ENCODE measurements at regions not wholly inside any gene's neighbourhood (a gene's known extent, or its start where the extent isn't known, plus 50 kb on each side); places are given as distances from the start of the nearest gene placed in this dataset.

DNA sequence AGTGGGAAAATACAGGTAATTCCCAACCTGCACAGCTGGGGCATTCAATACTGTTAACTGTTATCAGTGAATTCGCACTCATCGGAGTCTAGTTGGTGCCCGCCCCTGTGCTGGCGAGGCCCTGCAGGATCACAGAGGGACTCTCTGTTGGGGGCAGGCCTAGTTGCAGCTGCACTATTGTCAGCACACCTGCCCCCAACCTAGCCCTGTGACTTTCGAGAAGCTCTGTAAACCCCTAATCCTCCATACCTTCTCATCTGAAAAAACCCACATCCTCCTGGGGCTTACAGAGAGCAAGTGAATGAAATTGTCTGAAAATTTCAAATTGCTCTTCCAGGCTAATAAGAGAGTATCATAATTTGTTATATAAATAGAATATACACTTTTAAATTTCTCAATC lies 132.2 kb upstream of the NUDT4 start:
- intact Hi-C loops (cut with DNase I): loop anchor here (5.0 kb wide), 1 partner anchor 52 kb away; no protein-coding TSS in a partner anchor
- DNase-seq (ENCODE audit: low spot score): no peak

DNA sequence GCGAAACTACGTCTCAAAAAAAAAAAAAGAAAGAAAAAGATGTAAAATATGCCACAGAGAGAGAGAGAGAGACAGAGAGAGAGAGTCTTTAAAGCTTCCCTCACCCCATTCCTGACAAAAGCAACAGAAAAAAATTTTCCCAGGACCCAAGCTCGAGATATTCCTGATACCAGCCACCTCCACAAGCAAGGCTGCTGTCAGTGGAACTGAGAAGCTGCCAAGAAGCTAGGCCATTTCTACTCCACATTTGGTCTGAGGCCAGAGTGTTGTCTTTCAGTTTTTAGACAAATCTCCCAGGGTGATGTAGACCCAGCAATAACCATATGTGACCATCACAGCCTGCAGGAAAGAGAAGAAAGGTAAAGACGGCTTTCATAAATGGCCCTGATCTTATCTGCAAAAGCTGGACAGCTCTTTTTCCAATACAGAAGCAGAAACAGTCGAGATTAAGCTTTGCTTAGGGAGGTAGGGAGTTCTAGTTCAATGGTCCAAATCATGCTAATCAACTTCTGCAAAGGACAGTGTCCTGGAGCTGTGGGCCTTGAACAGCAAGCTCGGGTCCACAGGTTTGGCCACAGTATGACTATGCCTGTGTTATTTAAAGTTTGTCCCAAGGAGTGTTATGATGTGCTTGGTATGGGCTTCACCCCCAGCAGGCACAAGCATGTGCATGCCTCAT lies 130.3 kb upstream of the NUDT4 start:
- no peak for DNase-seq (ENCODE audit: low spot score)
- intact Hi-C loops (cut with DNase I): loop anchor here (5.0 kb wide), 1 partner anchor 50 kb away; no protein-coding TSS in a partner anchor

DNA sequence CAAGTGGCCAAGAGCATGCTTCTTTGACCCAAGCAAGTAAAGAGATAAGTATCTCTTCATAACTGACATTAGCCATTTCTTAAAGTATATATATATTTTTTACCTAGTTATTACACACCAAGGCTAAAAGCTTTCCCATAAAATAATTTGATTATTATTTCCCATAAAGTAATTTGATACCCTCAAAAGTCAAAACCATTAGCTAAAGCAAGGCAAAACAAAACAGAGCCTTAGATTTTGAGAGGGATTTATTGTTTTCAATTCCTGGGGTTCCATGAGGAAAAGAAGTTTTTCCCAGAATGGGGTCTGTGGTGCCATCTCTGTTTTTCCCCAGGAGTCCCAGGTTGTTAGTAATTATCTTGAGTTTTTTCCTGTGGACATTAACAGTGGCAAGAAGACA lies 125.5 kb upstream of the NUDT4 start:
- DNase-seq (ENCODE audit: low spot score): no peak
- intact Hi-C loops (cut with DNase I): no loop called here

DNA sequence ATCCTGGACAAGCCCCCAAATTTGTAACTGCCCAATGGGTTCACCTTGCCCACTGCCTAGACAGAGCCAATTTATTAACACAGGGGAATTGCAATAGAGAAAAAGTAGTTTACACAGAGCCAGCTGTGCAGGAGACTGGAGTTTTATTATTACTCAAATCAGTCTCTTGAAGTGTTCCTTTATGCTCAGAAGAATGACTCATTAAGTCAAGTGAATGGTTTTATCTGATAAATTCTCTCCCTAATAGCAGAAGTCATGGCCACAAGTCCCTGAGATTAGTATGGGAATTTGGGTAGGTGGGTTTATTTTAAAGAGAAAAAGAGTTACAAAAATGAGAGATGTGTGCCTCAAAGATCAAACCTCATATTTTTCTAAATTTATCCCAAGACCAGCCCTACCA lies 122.8 kb upstream of the NUDT4 start:
- intact Hi-C loops (cut with DNase I): no loop called here
- no peak for DNase-seq (ENCODE audit: low spot score)

DNA sequence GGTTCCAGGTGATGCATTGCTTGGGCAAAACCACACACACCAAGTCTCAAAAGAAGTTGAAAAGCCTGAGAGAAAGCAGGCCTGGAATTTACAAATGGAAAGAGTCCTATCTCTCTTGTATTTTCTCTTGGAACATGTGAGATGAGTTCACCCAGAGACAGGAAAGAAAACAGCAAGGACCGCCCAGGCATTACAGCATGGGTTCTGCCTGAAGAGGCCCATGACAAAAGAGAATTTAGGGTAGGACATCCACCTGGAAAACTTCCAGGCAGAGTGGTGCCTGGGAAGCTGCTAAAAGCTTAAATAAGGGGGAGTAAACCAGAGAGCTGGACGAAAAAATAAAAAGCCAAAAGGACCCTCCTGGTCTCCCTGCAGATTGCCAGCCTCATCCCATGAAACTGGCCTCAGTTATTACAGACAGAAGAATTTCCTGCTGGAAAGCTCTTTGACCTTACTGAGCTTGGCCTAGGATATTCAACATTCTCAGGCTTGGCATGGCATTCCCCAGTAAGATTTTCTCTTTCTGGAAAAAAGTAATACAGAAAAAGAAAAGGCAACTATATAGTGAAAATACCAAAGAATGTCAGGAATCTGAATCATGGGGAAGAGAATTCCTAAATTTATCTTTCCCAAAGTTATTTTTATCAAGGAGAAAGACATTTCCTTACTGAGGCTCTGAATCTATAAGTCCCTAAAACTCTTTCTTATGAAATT lies 121.3 kb upstream of the NUDT4 start:
- no peak for DNase-seq (ENCODE audit: low spot score)
- intact Hi-C loops (cut with DNase I): no loop called here

DNA sequence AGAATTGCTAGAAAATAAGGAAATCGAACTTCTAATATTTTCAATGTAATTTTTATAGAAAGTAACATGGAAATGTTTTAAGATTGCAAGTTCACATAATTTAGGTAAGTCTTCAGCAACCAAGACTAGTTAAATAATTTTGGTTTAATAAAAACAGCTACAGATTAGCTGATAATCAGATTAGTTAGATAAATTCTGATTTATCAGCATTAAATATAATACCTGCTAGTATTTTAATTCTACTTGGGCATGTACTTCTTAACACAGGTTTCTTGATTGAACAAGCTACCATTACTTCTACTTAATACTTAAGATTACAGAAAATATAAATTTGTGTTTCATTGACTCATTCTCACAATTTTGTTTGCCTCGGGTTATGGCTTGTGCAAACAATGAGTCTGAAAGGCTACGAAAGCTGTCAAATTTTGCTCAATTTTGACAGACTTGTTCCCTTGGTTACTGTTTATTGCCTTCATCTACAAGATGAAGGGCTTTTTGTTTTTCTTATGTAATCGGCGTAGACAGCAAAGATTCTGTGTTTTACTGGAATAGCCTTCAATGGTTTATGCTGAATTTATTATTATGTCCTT lies 116.1 kb upstream of the NUDT4 start:
- DNase-seq (ENCODE audit: low spot score): no peak
- intact Hi-C loops (cut with DNase I): no loop called here

DNA sequence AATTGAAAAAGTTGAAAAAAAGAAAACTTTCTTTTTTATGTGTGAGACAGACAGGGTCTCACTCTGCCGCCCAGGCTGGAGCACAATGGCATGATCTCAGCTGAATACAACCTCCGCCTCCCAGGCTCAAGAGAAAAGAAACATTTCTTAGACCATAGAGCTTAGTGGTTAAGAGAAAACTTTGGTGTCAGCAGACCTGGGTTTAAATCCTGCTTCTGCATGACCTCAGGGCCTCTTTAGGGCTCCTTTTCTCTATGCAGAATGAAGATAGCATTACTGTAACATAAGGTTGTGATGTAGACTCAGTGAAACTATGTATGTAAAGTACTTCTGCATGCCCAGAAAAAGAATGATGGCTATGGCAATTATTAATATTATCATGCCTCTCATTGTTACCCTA lies 104.7 kb upstream of the NUDT4 start:
- intact Hi-C loops (cut with DNase I): no loop called here
- no peak for DNase-seq (ENCODE audit: low spot score)

DNA sequence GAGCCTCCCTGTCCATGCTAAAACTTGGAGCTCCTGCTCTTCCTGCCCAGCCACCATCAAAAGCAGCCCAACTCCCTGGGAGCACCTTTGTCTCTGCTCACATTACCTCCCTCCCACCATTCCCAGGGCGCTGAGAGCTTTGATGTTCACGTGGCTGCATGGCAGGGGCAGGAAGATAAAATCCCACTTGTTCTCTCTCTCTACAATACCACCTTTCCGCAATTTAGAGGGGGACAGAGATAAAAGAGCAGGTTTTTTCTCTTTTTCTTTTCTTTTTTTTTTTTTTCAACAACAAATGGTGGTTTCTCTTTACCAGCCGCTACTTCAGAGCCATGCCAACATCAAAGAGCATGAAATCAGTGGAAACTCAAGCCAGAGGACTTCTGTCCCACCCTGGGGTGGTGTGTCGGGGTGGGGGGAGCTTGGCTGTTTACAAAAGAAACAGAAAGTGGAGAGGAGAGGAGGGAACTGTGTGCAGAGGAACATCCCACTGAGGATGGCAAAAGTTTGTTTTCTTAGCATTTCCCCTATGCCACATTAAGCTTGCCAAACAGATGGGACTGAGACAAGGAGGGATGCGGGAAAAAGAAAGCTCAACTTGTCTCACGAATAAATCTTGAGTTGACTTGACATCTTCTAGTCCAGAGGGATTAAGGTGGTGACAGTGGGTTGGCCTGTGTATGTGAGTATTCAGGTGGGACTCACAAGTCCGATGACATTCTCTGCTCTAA lies 103.7 kb upstream of the NUDT4 start:
- intact Hi-C loops (cut with DNase I): no loop called here
- DNase-seq (ENCODE audit: low spot score): no peak

DNA sequence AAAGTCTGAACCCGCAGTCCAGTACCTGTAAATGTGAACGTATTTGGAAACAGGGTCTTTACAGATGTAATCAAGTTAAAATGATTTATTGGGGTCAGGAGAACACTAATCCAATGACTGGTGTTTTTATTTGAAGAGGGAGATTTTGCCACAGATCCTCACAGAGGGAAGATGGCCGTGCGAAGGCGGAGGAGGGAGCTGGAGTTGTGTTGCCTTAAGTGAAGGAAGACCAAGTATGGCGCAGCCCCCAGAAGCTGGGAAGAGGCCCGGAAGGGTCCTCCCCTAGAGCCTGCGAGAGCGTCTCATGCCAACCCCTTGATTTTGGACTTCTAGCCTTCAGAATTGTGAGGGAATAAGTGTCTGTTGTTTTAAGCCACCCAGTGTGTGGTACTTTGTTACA lies 102.8 kb upstream of the NUDT4 start:
- intact Hi-C loops (cut with DNase I): no loop called here

DNA sequence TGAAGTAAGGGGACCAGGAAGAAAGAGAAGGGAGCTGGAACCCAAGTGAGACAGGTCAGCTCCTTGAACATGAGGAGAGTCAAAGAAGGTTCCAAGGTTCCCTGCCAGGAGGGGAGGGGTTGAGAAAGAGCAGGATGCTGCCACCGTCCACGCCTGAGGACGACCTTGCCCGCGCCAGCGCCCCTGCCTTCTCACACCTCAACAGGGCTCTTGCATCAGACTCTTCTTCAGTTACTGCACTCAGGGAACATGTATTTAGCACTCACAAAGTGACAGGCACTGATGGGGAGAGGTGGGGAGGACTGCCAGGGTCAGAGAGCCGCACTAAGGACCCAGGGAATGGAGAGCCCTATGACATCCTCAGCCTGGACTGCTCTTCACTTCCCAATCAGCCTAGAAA lies 102.1 kb upstream of the NUDT4 start:
- DNase-seq (ENCODE audit: low spot score): no peak
- intact Hi-C loops (cut with DNase I): no loop called here

More for the DNA sequence above, 102.8 kb upstream of the NUDT4 start:
- no peak for DNase-seq (ENCODE audit: low spot score)

DNA sequence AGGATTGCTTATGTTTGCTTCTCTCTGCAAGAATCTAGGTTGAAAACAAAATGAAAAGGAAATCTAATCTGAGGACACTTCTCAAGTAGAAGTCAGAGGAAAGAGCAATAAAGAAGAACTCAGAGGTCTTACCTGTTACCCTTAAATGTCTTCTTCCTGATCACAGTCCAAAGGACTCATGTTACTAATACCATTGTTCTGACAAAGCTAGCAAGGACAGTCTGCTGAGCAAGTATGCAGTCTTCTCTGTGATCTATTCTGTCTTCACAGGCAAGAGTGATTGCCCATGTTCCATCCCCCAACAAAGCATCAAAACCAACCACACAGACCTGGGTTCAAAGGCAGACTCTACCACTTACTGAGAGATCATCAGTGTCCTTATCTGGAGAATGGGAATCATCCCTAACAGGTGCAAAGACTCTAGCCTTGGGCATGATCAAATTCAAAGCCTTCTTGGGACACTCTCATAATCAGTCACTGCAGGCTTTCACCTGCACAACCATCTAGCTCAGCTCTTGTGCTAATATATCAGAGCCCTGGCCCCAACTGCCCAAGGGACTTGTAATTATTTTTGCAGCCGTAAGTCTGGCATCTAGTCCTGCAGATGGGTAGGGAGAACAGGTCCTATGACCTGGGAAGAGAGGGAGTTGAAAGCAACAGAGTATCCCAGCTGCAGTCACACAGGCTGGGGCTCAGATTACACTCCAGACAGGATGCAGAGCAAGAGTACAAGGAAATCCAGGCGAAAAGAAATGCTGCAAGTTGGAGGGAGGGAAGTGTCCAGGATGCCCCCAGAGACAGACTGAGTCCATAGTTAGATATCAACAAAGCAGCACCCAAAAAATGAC lies 97.9 kb upstream of the NUDT4 start:
- intact Hi-C loops (cut with DNase I): no loop called here
- DNase-seq (ENCODE audit: low spot score): no peak

DNA sequence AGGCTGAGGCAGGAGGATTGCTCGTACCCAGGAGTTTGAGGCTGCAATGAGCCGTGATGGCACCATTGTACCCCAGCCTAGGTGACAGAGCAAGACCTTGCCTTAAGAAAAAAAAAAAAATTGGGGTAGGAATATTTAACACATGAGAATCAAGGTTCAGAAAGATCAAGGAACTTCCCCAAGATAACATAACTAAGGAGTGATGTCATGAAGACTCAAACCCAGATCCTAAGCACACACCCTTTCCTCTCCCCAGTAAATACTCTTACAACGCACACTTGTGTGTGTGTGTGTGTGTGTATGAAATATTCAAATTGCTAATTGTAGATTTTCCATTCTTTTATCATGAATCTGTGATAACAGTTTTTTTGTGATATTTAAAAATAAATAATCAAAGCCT lies 90.6 kb upstream of the NUDT4 start:
- DNase-seq (ENCODE audit: low spot score): no peak
- intact Hi-C loops (cut with DNase I): no loop called here

DNA sequence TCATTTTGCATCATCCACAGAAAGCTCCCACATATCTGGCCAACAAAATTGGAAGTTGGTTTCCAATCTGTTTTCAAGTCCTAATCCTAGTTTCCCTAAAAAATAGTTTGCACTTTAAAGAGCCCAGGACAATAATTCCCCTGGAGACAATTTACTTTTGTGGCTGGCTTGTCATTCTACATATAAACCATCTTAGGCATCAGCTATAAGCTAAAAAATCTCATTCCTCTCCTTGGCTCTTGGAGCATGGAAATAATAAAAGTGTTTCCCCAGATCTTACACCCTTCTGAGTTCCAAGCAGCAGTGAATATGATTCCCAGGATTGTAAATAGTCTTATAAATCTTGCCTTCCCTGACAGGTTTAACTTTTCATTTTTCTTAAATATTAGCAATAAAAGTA lies 89.1 kb upstream of the NUDT4 start:
- intact Hi-C loops (cut with DNase I): no loop called here
- no peak for DNase-seq (ENCODE audit: low spot score)

DNA sequence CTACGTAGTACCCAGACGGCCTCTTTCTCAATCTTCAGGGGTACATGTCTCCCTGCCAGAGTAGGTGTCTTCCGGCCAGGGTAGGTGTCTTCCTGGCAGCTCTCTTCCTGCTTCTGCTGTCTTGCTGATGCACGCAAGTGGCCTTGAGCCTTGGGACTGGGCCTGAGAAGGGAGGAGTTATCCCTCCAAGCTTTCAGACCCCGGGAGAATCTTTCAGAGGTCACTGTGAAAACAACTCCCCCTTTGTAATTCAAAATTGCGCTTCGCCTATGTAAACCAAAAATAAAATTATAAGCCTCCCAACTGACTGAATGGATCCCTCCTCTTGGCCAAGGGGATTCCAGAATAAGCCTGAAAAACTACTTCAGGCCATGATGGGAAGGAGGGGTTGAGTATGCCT lies 87.3 kb upstream of the NUDT4 start:
- no peak for DNase-seq (ENCODE audit: low spot score)
- intact Hi-C loops (cut with DNase I): no loop called here

DNA sequence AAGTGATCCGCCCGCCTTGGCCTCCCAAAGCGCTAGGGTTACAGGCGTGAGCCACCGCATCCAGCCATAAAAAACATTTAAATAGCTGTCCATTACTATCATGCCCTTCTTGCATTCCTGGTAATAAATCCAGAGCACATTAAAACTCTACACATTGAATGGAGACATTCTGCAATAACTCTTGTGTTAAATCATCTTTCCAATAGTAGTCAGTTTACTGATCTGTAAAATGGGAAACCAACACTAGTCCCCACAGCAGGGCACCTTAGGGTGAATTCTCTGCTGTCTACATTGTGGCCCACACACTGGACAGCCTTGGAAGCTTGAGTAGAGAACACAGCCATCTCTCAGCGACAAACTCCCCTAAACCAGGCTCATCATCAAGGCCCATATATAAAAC lies 85.5 kb upstream of the NUDT4 start:
- no peak for DNase-seq (ENCODE audit: low spot score)
- intact Hi-C loops (cut with DNase I): no loop called here

DNA sequence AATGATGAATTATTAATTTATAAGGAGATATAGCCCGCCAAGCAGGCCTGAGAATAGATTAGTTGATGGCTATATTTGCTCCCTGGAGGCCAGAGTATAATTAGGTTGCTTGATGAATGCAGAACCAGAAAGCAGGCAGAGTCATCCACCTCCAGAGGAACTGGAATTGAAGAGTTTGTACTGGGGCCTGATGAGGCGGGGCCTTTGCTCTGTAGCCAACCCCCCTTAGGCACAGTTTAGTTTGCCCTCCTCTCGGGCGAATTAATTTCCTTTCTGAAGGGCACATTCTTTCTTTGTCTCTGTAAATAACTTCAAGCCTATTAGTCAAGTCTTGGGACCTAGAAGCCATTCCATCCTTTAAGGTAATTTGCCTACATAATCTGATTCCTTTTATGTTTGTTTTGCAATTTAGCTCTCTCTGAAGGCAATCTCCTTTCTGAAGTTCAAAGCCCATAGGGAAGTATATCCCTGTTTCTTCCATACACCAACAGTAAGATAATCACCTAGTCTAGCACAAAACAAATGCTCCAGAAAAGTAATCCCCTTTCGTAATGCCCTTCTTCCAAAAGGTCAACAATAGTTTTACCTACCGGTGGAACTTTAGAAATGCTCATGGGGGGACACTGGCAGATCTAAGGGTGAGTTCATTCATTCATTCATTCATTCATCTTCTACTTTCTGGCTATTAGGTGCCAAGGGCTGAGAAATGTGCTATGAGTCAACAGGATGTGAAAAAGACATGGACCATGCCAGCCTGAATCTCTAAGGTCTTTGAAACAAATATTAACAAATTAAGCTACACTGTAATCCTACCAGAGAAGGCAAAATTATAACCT lies 84.8 kb upstream of the NUDT4 start:
- no peak for DNase-seq (ENCODE audit: low spot score)
- intact Hi-C loops (cut with DNase I): no loop called here

DNA sequence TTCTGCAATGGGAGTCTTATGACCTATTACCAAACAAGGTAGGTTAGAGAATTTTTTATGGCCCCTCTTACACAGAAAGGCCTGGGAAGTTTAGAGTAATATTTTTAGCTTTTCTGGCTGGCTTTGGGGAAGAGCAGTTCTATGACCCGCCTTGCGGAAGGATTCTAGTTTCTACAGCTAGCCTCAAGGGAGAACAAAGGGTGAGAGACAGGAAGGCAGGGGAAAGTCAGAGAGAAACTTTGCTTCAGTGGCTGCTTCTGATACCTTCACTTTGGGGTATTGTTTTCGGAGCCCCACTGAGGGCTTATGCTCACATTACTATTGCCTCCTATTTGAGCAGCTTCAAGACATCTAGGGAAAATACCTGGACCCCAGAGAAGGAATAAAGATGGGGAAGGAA lies 80.7 kb upstream of the NUDT4 start:
- intact Hi-C loops (cut with DNase I): loop anchor here (5.0 kb wide), 1 partner anchor 50 kb away; no protein-coding TSS in a partner anchor
- no peak for DNase-seq (ENCODE audit: low spot score)

DNA sequence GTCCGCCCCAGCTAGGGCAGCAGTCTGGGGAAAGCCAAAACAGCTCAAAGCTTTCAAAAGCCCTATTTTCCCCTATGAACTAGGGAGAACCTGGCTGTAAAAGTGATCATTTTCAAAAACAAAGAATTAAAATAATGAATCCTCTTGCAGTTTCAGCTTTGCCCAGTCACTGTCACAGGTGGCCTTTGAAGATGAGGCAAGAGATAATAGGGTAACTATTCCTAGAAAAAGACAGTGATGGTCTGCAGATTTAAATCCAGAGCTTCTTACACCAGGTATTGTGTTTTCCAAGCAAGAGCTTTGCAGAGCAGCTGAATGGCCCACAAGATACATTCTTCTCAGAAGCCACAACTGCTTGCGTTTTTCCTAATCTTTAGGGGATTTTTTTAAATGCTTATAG lies 80.2 kb upstream of the NUDT4 start:
- intact Hi-C loops (cut with DNase I): loop anchor here (5.0 kb wide), 1 partner anchor 50 kb away; no protein-coding TSS in a partner anchor
- no peak for DNase-seq (ENCODE audit: low spot score)
